Endothelial cell of umbilical vein (primary cell): ENCODE measurements at regions not wholly inside any gene's neighbourhood (a gene's known extent, or its start where the extent isn't known, plus 50 kb on each side); places are given as distances from the start of the nearest gene placed in this dataset.

ENCODE experiments used
- BruUV-seq: library from RNA; stranded (reverse); fragments of 400-500 nt; replicated peaks from 2 replicates; lab custom pipeline; 2021; lab: Mats Ljungman, UMichigan
- CTCF ChIA-PET: fragments of 300-600, 350-600 bp; sonication (Branson Sonifier 250); formaldehyde crosslinking; loops from one replicate; lab custom pipeline; 2021; ENCODE audit warnings: antibody characterized with exemption, inconsistent platforms; lab: Charles Lee
- POLR2A ChIA-PET: fragments of 300-600, 350-600 bp; sonication (Branson Sonifier 250); formaldehyde crosslinking; loops from one replicate; lab custom pipeline; 2021; ENCODE audit warnings: antibody characterized with exemption, inconsistent platforms; lab: Charles Lee
- DNase-seq: peaks from one replicate; pipeline ENCODE4 v3.0.0-alpha.2; 2011; ENCODE audit warnings: low read depth, low spot score
- FAIRE-seq: peaks from 2 replicates; lab custom pipeline; 2011; peaks lifted over from hg19 to GRCh38; lab: Jason Lieb, UNC
- H2AFZ ChIP-seq: 2 replicates; pipeline ENCODE4 v1.6.0; 2012; ENCODE audit warnings: low read depth, low read length, control low read depth, inconsistent platforms
- H3K27ac ChIP-seq: 2 replicates; pipeline ENCODE4 v1.5.1; 2011; ENCODE audit warnings: low read depth, mild to moderate bottlenecking, control low read depth, low read length, moderate library complexity; ENCODE audit not compliant: insufficient read depth
- H3K27me3 ChIP-seq, 2 experiments: 2 replicates each; pipeline versions ENCODE4 v1.6.0 to v1.6.1; 2011; ENCODE audit warnings: low read length in 2 of 2, mixed read lengths in 1 of 2; ENCODE audit not compliant: control insufficient read depth in 2 of 2, insufficient read depth in 2 of 2
- H3K36me3 ChIP-seq, 2 experiments: 2 replicates in 1 of 2; 3 replicates in 1 of 2; pipeline ENCODE4 v1.5.1; 2011; ENCODE audit warnings: low read length in 2 of 2, mild to moderate bottlenecking in 1 of 2, moderate library complexity in 1 of 2; ENCODE audit not compliant: control insufficient read depth in 2 of 2, insufficient read depth in 2 of 2; ENCODE audit errors: extremely low read depth in 1 of 2
- H3K4me1 ChIP-seq: 3 replicates; pipeline ENCODE4 v1.5.1; 2011; ENCODE audit warnings: mild to moderate bottlenecking, low read length; ENCODE audit not compliant: control insufficient read depth, insufficient read depth; ENCODE audit errors: extremely low read depth
- H3K4me2 ChIP-seq: 2 replicates; pipeline ENCODE4 v1.6.1; 2011; ENCODE audit warnings: low read length, control low read depth, mixed read lengths; ENCODE audit not compliant: insufficient read depth
- H3K4me3 ChIP-seq, 3 experiments: fragments of 200-600 bp in 1 of 3; sonication (generic), shearing (Covaris generic) in 1 of 3; replicated peaks in 1 of 3; 2 replicates each; pipeline ENCODE4 v1.5.1; 2011 to 2016; ENCODE audit warnings: control low read depth in 3 of 3, low read length in 3 of 3, mild to moderate bottlenecking in 2 of 3, inconsistent platforms in 1 of 3, low read depth in 1 of 3, moderate library complexity in 1 of 3; ENCODE audit not compliant: insufficient read depth in 1 of 3
- H3K79me2 ChIP-seq: 2 replicates; pipeline ENCODE4 v1.6.0; 2012; ENCODE audit warnings: low read length, inconsistent platforms; ENCODE audit not compliant: control insufficient read depth, insufficient read depth
- H3K9ac ChIP-seq: replicated peaks from 2 replicates; pipeline ENCODE3; 2011; ENCODE audit warnings: low read length, control low read depth; ENCODE audit not compliant: insufficient read depth; ENCODE audit errors: extremely low read depth
- H3K9me1 ChIP-seq: replicated peaks from 3 replicates; pipeline ENCODE4 v1.6.0; 2011; ENCODE audit warnings: mild to moderate bottlenecking, low read length; ENCODE audit not compliant: control insufficient read depth, insufficient read depth; ENCODE audit errors: extremely low read depth
- H3K9me3 ChIP-seq: replicated peaks from 2 replicates; pipeline ENCODE4 v1.5.1; 2012; ENCODE audit warnings: low read length, inconsistent platforms; ENCODE audit not compliant: control insufficient read depth, insufficient read depth
- H4K20me1 ChIP-seq: replicated peaks from 2 replicates; pipeline ENCODE3; 2011; ENCODE audit warnings: mild to moderate bottlenecking, low read length; ENCODE audit not compliant: control insufficient read depth, insufficient read depth; ENCODE audit errors: extremely low read depth
- EZH2 ChIP-seq: IDR thresholded peaks from 2 replicates; pipeline ENCODE4 v1.6.1; 2012; ENCODE audit warnings: borderline replicate concordance, low read depth, mild to moderate bottlenecking, moderate library complexity, low read length, inconsistent platforms; ENCODE audit not compliant: severe bottlenecking
- FOS ChIP-seq: IDR thresholded peaks from 2 replicates; pipeline ENCODE4 v1.6.1; 2011; ENCODE audit warnings: mild to moderate bottlenecking, low read length, moderate library complexity, borderline replicate concordance; ENCODE audit not compliant: insufficient read depth
- GATA2 ChIP-seq: IDR thresholded peaks from 2 replicates; pipeline ENCODE4 v1.7.0; 2011; ENCODE audit warnings: low read depth, mild to moderate bottlenecking, moderate library complexity, mixed read lengths, low read length; ENCODE audit not compliant: insufficient read length, insufficient read depth
- JUN ChIP-seq: IDR thresholded peaks from 2 replicates; pipeline ENCODE4 v1.6.1; 2011; ENCODE audit warnings: borderline replicate concordance, low read depth; ENCODE audit not compliant: insufficient read length, insufficient read depth
- MAX ChIP-seq: IDR thresholded peaks from 2 replicates; pipeline ENCODE4 v1.6.1; 2011; ENCODE audit not compliant: insufficient read depth, insufficient read length
- MYC ChIP-seq: IDR thresholded peaks from one replicate; pipeline ENCODE4 v1.6.1; 2011; ENCODE audit warnings: mild to moderate bottlenecking, low read depth, low read length
- POLR2A ChIP-seq: IDR thresholded peaks from 2 replicates; pipeline ENCODE4 v1.6.1; 2012; ENCODE audit warnings: low read depth, mild to moderate bottlenecking, control low read depth, low read length
- POLR2AphosphoS5 ChIP-seq: IDR thresholded peaks from 2 replicates; pipeline ENCODE4 v1.6.1; 2012; ENCODE audit warnings: low read depth, mild to moderate bottlenecking, control low read depth, low read length, moderate library complexity; ENCODE audit not compliant: insufficient read depth
- dilution Hi-C: fragments of 300-500 bp; cut with MboI; formaldehyde crosslinking; loops from one replicate; pipeline ENCODE4 v1.15.0; 2019; ENCODE audit warnings: low sequenced_read_pairs; ENCODE audit not compliant: extremely low pct_ligation_motif_present
- intact Hi-C: fragments of 100-400 bp; cut with micrococcal nuclease; formaldehyde crosslinking; loops from one replicate; pipeline ENCODE4 v1.10.0; 2022
- TF ChIP-seq, protein P1 (sequence below), 2 donors: IDR thresholded peaks; 1 replicate in 1 of 2; 2 replicates in 1 of 2; pipeline ENCODE4 v1.5.1; 2011; ENCODE audit warnings: low read length in 2 of 2, mild to moderate bottlenecking in 2 of 2, moderate library complexity in 2 of 2, control low read depth in 1 of 2, inconsistent platforms in 1 of 2, low read depth in 1 of 2; ENCODE audit not compliant: insufficient read depth in 1 of 2; ENCODE audit errors: extremely low read depth in 1 of 2

- dilution Hi-C loops (no loop called here), intact Hi-C loops (no loop called here)
- Histone ChIP-seq H3K4me3 (no peak overlapping the region), H2AFZ (no peak overlapping the region), H3K4me2 (no peak overlapping the region), H3K9me3 (no peaks in the 10 kb centered on the region), H3K9me1 (no peaks in the 10 kb centered on the region), H3K27me3 (no peaks in the 10 kb centered on the region), H3K9ac (no peak overlapping the region), H3K4me1 (no peaks in the 10 kb centered on the region), H3K36me3 (no peaks in the 10 kb centered on the region), H4K20me1 (no peaks in the 10 kb centered on the region), H3K79me2 (no peaks in the 10 kb centered on the region), H3K27ac (no peak overlapping the region)
- ChIA-PET CTCF (interaction anchor here (1.3 kb wide), 1 partner anchor 18 kb away, joined by 4 read pairs; no protein-coding TSS in a partner anchor), POLR2A (no interaction called here)
- FAIRE-seq (no peak), DNase-seq (no peak)
- BruUV-seq, result no TSS peak
- TF ChIP-seq, protein P1, sequence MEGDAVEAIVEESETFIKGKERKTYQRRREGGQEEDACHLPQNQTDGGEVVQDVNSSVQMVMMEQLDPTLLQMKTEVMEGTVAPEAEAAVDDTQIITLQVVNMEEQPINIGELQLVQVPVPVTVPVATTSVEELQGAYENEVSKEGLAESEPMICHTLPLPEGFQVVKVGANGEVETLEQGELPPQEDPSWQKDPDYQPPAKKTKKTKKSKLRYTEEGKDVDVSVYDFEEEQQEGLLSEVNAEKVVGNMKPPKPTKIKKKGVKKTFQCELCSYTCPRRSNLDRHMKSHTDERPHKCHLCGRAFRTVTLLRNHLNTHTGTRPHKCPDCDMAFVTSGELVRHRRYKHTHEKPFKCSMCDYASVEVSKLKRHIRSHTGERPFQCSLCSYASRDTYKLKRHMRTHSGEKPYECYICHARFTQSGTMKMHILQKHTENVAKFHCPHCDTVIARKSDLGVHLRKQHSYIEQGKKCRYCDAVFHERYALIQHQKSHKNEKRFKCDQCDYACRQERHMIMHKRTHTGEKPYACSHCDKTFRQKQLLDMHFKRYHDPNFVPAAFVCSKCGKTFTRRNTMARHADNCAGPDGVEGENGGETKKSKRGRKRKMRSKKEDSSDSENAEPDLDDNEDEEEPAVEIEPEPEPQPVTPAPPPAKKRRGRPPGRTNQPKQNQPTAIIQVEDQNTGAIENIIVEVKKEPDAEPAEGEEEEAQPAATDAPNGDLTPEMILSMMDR (IDR thresholded peaks at IDR 0.05; ENCODE audit: extremely low read depth in 1 of 2, insufficient read depth in 1 of 2, low read depth in 1 of 2, low read length in 2 of 2), result no peak
- TF ChIP-seq POLR2AphosphoS5 (no peak), MAX (no peak), EZH2 (no peak), FOS (no peak), MYC (no peak), POLR2A (no peak), JUN (no peak), GATA2 (no peak)
Observed at GRCh38 chr4:26099967-26100366, 185.9 kb downstream of the SMIM20 start.
